AG09319 (cell line): ENCODE measurements at regions not wholly inside any gene's neighbourhood (a gene's known extent, or its start where the extent isn't known, plus 50 kb on each side); places are given as distances from the start of the nearest gene placed in this dataset.

Source experiments
- DNase-seq: peaks from one replicate; pipeline ENCODE4 v3.0.0-alpha.2; 2010; ENCODE audit warnings: low read depth; ENCODE audit errors: extremely low read depth
- CTCF ChIP-seq: IDR thresholded peaks from 2 replicates; pipeline ENCODE4 v1.5.1; 2011; ENCODE audit warnings: low read depth, mild to moderate bottlenecking, inconsistent platforms, low read length, moderate library complexity

GRCh38 chr15:94970802-94971201 lies 739.4 kb downstream of the MCTP2 start:
- no peak for DNase-seq
- no peak for TF ChIP-seq CTCF

- DNase-seq: no peak
- no peak for TF ChIP-seq CTCF
Observed at GRCh38 chr15:94972314-94972713, 741.0 kb downstream of the MCTP2 start.

DNA sequence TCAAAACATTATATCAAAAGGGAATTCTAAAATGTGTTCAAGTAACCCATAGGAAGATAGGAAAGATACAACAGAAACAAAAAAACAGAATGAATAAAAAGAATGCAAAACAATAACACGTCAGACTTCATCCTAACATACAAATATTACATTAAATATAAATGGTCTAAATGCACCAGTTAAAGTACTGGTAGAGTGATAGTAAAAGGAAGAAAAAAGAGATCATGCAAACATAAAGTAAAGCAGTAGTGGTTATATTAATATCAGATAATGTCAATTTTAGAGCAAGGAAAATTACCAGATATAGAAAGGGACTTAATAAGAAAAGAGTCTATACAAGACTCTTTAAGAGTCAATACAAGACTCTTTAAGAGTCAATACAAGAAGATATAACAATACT lies 755.7 kb downstream of the MCTP2 start:
- no peak for DNase-seq
- TF ChIP-seq CTCF: no peak

DNA sequence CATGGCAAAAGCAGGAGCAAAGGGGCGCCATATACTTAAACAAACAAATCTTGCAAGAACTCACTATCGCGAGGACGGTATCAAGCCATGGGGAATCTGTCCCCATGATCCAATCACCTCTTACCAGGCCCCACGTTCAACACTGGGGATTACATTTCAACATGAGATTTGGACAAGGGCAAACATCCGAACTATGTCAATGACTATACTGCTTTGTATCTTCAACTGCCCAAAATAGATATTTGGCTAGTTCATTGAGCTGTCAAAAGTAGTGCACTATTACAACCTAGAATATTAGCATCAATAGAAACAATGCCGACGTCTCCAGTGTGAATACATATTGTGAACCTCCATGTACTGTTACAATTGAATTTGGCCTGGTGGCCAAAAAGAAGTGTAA lies 760.4 kb downstream of the MCTP2 start:
- no peak for TF ChIP-seq CTCF
- DNase-seq: no peak

GRCh38 chr15:95009635-95010034 lies 778.3 kb downstream of the MCTP2 start:
- no peak for TF ChIP-seq CTCF
- DNase-seq: no peak

DNA sequence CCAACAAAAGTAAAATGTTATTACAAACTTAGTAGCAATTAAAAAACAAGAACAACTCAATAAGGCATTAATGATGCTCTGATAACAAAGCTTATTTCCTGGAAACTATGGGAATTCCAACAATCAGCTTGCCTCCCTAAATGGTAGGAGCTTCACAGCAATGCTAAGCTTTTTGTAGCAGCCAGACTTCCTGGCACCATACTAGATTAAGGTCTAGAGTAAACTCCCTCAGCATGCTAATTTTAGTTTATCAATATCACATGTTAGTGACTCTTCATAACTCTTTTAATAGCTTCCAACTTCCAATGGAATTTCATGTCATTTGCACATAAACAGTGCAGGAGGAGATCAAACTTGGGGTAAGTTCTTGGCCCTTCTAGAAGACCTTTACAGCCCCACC lies 782.0 kb downstream of the MCTP2 start:
- no peak for TF ChIP-seq CTCF
- no peak for DNase-seq

DNA sequence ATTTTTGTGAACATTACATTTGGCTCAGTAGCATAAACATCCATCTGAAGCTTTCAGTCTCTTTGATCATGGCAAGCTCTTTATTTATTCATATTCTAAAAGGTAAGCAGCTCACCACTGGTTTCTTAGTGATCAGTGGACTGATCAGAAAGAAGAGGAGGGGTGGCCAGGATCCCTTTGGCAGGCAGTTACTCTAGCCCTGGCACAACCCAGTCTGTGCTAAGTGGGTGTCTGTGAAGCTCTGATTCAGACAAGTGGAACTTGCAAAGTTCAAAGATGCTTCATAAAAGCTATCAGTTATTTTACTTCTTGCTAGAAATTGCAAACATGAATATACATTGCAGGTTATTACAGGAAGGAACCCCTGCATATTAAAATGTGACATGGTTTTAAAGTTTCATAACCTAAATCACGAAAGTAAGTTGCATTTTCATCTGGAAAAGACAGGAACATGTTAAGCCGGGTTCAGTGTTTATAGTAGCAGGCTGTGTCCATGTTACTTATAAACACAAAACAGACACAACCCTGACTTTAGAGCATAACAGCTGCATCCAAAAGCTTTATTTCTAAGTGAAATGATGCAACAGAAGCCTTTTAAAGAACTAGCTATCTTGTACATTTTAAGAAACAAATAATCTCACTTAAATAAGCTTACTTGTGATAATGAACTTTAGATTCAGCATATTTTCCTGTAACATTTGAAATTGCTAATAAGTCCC lies 785.3 kb downstream of the MCTP2 start:
- no peak for DNase-seq
- TF ChIP-seq CTCF: no peak
